ENCODE measurements at regions not wholly inside any gene's neighbourhood (a gene's known extent, or its start where the extent isn't known, plus 50 kb on each side); places are given as distances from the start of the nearest gene placed in this dataset.

GRCh38 chr11:30106222-30107181 lies 89.7 kb upstream of the KCNA4 start:
- no peaks in the 10 kb centered on the region for H3K9me3 ChIP-seq
- intact Hi-C loops (cut with DNase I; ENCODE audit: low total_unique reads) (no loop called here), in situ Hi-C loops (cut with MboI; ENCODE audit: low sequenced_read_pairs in 4 of 4) (no loop called here)
- H3K27ac ChIP-seq = no peak overlapping the region
- no peaks in the 10 kb centered on the region for H3K36me3 ChIP-seq
- TF ChIP-seq POLR2A (IDR thresholded peaks at IDR 0.05) = no peak
- TF ChIP-seq, protein P1, sequence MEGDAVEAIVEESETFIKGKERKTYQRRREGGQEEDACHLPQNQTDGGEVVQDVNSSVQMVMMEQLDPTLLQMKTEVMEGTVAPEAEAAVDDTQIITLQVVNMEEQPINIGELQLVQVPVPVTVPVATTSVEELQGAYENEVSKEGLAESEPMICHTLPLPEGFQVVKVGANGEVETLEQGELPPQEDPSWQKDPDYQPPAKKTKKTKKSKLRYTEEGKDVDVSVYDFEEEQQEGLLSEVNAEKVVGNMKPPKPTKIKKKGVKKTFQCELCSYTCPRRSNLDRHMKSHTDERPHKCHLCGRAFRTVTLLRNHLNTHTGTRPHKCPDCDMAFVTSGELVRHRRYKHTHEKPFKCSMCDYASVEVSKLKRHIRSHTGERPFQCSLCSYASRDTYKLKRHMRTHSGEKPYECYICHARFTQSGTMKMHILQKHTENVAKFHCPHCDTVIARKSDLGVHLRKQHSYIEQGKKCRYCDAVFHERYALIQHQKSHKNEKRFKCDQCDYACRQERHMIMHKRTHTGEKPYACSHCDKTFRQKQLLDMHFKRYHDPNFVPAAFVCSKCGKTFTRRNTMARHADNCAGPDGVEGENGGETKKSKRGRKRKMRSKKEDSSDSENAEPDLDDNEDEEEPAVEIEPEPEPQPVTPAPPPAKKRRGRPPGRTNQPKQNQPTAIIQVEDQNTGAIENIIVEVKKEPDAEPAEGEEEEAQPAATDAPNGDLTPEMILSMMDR (IDR thresholded peaks at IDR 0.05 in 4 of 5, conservative IDR thresholded peaks at IDR 0.05 in 1 of 5) = no peak
- no peak overlapping the region for H3K4me3 ChIP-seq
- H3K4me1 ChIP-seq = no peaks in the 10 kb centered on the region
- DNase-seq (no peak), ATAC-seq (no peak)
- H3K27me3 ChIP-seq = no peaks in the 10 kb centered on the region

GRCh38 chr11:30107899-30108298 lies 91.1 kb upstream of the KCNA4 start:
- ATAC-seq = no peak
- H3K27me3 ChIP-seq = no peaks in the 10 kb centered on the region
- H3K9me3 ChIP-seq = no peaks in the 10 kb centered on the region
- DNase-seq = no peak
- intact Hi-C loops (cut with DNase I; ENCODE audit: low total_unique reads) (no loop called here), in situ Hi-C loops (cut with MboI; ENCODE audit: low sequenced_read_pairs in 4 of 4) (no loop called here)
- TF ChIP-seq, protein P1 (IDR thresholded peaks at IDR 0.05 in 4 of 5, conservative IDR thresholded peaks at IDR 0.05 in 1 of 5) = no peak
- TF ChIP-seq POLR2A (IDR thresholded peaks at IDR 0.05) = no peak
- no peaks in the 10 kb centered on the region for H3K4me1 ChIP-seq
- no peaks in the 10 kb centered on the region for H3K36me3 ChIP-seq
- H3K27ac ChIP-seq = no peak overlapping the region
- no peak overlapping the region for H3K4me3 ChIP-seq

DNA sequence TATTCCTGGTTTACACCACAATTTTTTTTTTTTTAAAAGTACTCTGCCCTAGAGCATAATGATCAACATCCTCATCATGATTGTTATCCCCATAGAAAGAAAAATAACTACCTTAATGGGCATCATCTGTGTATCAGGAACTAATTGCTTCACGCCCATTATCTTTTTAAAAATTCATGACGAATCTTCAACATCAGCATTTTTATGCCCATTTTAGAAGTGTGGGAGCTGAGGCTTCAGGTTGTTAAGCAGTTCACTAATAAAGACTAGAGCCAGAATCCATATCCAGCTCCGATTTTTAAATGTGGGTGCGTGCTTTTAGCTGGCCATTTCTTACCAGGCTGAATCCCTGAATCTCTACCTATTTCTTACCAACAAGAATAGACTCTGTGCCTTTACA lies 92.9 kb upstream of the KCNA4 start:
- ATAC-seq (no peak), DNase-seq (no peak)
- Histone ChIP-seq H3K4me1 (no peaks in the 10 kb centered on the region), H3K36me3 (no peaks in the 10 kb centered on the region), H3K27me3 (no peaks in the 10 kb centered on the region), H3K4me3 (no peak overlapping the region), H3K27ac (no peak overlapping the region), H3K9me3 (no peaks in the 10 kb centered on the region)
- intact Hi-C loops (cut with DNase I; ENCODE audit: low total_unique reads) = no loop called here
- TF ChIP-seq POLR2A (IDR thresholded peaks at IDR 0.05) = no peak
- TF ChIP-seq, protein P1 (IDR thresholded peaks at IDR 0.05 in 4 of 5, conservative IDR thresholded peaks at IDR 0.05 in 1 of 5) = no peak
- in situ Hi-C loops (cut with MboI; ENCODE audit: low sequenced_read_pairs in 4 of 4) = no loop called here

GRCh38 chr11:30110691-30111090 lies 93.9 kb upstream of the KCNA4 start:
- Histone ChIP-seq H3K4me3 (no peak overlapping the region), H3K27me3 (no peaks in the 10 kb centered on the region), H3K9me3 (no peaks in the 10 kb centered on the region), H3K4me1 (no peaks in the 10 kb centered on the region), H3K27ac (no peak overlapping the region), H3K36me3 (no peaks in the 10 kb centered on the region)
- TF ChIP-seq, protein P1 (IDR thresholded peaks at IDR 0.05 in 4 of 5, conservative IDR thresholded peaks at IDR 0.05 in 1 of 5) = no peak
- TF ChIP-seq POLR2A (IDR thresholded peaks at IDR 0.05) = no peak
- ATAC-seq (no peak), DNase-seq (no peak)
- intact Hi-C loops (cut with DNase I; ENCODE audit: low total_unique reads) = no loop called here
- in situ Hi-C loops (cut with MboI; ENCODE audit: low sequenced_read_pairs in 4 of 4) = no loop called here

All from gastrocnemius medialis (tissue), 4 donors.